ENCODE measurements at regions not wholly inside any gene's neighbourhood (a gene's known extent, or its start where the extent isn't known, plus 50 kb on each side); places are given as distances from the start of the nearest gene placed in this dataset.

- TF ChIP-seq CTCF (conservative IDR thresholded peaks at IDR 0.05 in 1 of 2, IDR thresholded peaks at IDR 0.05 in 1 of 2; ENCODE audit: low read depth in 1 of 2, low read length in 2 of 2) (no peak), EZH2 (IDR thresholded peaks at IDR 0.05; ENCODE audit: low read length, missing control alignments) (no peak)
These were observed 128.3 kb upstream of the STXBP6 start for GRCh38 chr14:25178255-25178654.

Measured in fibroblast of lung (primary cell).